Dedifferentiated amniotic fluid mesenchymal stem cell (primary cell): ENCODE measurements at regions not wholly inside any gene's neighbourhood (a gene's known extent, or its start where the extent isn't known, plus 50 kb on each side); places are given as distances from the start of the nearest gene placed in this dataset.

Source experiments
- DNase-seq: peaks from one replicate; pipeline ENCODE4 v3.0.0-alpha.2; 2016; ENCODE audit errors: extremely low spot score

- no peak for DNase-seq
Measured at GRCh38 chr20:7703551-7703961, 236.7 kb downstream of the HAO1 start.

- DNase-seq = no peak
Measured at GRCh38 chr20:7703996-7704395, 236.3 kb downstream of the HAO1 start.

DNA sequence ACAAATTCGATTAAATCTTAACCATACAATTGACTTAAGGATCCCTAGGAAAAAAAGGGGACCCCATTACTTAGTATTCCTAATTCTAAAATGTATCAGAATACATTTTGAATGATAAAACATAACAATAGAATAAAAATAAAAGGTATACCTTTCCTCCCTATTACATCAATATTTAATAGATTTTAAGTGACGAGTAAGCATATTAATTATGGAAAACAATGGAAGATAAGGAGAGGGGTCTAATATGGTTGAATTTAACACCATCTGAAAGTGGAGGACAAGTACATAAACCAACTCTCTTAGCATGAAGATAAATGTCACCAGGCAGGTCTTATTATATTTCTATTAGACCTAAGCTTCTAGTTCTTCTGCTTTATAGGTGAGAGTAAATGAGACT is 232.1 kb downstream of the HAO1 start:
- DNase-seq = no peak

DNA sequence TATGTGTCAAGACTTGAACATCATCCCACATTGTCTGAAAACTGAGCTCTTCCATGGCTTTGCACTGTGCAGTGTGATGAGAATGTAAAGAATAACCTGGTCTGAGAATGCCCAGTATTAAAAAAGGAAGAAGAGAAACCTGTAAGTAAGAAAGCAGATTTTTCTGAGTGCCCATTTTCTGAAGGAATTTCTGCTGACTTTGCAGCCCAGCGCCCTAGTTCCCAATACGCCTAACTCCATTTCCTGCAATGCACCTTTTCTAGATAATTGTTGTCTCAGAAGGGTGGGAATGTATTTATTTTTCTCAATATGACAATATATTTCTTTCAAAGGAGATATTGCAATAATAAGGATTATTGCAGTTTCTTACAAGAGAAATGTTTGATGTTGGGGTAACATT is 231.5 kb downstream of the HAO1 start:
- no peak for DNase-seq

DNA sequence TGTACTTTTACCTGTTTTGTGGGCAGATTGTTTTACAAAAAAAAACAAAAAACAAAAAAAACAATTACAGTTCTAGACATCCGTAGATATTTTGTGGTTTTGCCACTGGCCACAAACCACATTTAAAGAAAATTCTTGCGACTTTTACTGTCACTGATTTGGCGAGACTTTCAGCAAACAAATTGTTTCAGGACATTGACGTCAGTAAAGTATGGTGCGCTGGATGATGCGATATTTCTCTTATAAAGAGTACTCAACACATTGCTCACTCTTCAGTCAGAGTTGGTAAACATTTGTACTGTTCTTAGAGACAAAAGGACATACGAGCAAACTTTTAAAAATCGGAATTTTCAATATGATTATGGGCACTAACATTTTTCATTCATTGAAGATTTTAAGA is 229.8 kb downstream of the HAO1 start:
- no peak for DNase-seq

- DNase-seq = no peak
Measured at GRCh38 chr20:7712661-7713060, 227.6 kb downstream of the HAO1 start.

GRCh38 chr20:7714549-7714948 is 225.7 kb downstream of the HAO1 start:
- no peak for DNase-seq

DNA sequence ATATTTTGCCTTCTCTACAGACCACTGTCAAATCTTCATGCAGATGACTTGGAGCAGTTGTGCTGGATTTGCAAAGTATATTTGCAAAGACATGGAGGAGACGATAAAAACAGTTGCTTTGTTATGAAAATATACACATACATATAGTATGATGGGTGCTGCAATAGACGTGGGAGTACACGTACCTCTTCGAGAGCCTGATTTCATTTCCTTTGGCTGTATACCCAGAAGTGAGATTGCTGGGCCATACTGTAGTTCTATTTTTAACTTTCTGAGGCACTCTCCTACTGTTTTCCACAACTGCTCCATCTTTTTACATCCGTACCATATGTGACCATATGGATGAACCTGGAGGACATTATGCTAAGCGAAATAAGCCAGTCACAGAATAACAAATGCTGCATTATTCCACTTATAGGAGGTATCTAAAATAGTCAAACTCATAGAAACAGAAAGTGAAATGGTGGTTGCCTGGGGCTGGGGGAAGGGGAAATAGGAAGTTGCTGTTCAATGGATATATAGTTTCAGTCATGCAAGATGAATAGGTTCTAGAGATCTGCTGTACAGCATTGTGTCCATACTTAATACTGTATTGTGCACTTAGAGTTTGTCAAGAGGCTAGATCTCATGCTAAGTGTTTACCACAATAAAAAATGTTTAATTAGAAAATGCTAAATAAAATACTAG is 223.8 kb downstream of the HAO1 start:
- DNase-seq = no peak

DNA sequence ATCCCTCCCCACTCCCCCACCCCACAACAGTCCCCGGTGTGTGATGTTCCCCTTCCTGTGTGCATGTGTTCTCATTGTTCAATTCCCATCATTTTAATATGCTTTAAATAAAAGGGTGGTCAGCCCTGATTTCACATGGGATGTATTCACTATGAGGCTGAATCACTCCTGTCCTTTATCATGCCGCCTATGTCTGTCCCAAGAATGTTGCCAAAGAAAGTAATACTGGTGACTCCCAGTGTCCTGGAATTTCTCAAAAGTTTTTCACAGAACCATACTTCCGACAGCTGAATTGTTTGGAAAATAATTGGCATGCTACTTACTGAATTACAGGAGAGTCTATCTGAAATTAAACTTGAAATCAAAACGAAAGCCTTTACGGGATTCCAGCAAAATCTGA is 217.7 kb downstream of the HAO1 start:
- no peak for DNase-seq

DNA sequence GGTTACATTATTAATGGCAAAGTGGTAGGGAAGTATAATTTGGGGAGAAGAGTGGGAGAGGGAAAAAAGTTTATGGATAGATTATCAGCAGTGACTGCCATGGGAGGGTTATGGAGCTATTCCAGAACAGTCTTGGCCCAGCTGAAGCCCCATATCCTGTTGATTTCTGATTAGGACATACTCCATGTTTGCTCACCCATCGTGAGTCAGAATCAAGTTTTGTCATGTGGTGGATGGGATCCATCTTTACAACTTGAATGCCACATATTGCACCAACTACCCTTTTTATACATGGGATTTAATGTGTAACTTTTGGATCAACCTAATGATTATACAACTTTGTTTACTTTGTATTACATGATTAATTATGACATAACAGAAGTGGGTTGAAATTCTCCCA is 217.0 kb downstream of the HAO1 start:
- no peak for DNase-seq

- no peak for DNase-seq
Measured at GRCh38 chr20:7728338-7728737, 211.9 kb downstream of the HAO1 start.

- DNase-seq = no peak
Measured at GRCh38 chr20:7734216-7734615, 206.0 kb downstream of the HAO1 start.

GRCh38 chr20:7736336-7736735 is 203.9 kb downstream of the HAO1 start:
- no peak for DNase-seq

DNA sequence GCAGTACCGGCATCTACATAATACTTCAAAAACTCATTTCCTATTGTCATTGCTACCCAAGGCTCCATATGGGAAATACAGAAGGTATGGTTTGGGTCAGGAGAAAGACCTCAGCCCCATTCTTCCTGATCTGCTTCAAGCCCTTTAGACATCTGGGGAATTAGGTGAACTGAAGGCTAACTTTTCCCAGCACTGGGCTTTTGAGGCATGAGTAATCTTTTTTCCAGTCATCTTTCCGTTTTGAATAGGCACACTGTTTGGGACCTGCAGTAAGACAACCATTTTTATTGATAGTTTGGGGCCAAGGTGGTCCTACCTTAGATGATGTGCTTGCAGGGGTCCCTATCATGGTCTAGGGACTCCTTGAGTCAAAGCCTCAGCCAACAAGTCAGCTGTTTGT is 198.4 kb downstream of the HAO1 start:
- no peak for DNase-seq

DNA sequence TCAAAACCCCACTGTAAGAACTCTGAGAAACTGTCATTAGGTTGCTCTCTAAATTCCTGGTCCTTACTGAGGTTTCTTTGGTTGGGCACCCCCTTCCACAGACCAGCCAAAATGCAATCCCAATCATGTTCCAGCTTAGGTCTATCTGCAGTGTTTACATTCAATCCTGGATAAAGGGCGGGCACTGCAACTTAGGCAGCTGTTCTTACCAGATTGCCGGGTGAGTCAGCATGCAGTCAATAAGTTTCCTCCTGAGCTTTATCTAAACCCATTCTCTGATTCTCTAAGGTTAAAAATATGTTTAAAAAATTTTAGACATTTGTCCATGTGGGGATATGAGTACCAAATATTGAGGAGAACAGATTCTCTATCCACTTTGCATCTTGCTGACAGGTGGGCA is 197.8 kb downstream of the HAO1 start:
- DNase-seq = no peak

DNA sequence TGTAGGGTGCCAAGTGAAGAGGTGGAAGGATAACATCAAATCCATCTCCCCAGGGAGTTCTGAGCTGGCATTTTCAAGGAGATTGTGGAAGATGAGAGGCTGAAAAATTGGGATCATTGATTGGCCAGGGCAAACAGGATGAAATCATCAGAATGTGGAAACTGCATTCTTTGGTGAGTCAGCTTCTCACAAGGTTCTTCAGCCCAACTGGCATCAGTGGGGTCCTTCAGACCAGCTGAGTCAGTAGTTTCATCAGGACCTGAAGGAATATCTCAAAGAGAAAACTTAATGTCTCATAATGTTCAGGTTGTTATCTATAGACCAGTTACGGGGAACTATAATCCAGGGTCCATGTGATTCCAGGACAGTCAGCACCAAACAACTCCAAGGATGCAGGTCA is 195.8 kb downstream of the HAO1 start:
- no peak for DNase-seq

- DNase-seq = no peak
Measured at GRCh38 chr20:7748624-7749023, 191.6 kb downstream of the HAO1 start.

DNA sequence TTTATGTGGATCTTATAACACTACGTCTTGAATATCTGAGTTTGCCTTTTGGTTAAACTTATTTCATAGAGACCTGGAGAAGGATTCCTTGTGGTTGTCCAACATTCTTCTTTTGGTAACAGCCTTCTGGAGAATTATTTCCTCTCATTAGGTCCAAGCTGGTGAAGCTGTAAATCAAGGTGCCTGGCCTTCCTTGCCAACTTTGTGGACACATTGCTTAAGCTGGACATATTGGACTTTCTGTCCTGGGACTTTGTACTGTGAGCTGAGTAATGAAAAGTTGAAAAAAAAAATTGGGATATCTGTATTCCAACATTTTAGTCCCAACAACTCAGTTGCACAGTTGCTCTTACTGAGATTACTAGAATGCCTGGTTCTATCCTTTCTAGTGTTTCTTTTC is 186.2 kb downstream of the HAO1 start:
- DNase-seq = no peak

DNA sequence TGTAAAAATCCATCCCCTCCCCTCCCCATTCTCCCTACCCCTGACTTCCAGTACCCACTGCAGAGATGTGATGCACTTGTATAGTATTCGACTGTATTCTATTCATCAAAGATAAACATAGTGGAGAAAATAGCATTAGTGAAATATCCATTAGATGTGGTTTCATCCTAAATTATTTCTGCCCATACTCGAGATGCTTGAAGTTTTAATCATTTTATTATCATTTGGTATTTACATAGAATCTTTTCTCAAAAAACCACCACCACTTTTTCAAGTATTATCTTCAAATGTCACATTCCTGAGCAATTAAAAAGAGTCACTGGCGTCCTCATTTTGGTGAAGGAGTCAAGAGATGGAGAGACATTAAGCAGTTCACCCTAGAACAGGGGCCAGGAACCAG is 181.9 kb downstream of the HAO1 start:
- DNase-seq = no peak

- DNase-seq = no peak
Measured at GRCh38 chr20:7760247-7761031, 179.8 kb downstream of the HAO1 start.

- DNase-seq = no peak
Measured at GRCh38 chr20:7765221-7765620, 175.0 kb downstream of the HAO1 start.

DNA sequence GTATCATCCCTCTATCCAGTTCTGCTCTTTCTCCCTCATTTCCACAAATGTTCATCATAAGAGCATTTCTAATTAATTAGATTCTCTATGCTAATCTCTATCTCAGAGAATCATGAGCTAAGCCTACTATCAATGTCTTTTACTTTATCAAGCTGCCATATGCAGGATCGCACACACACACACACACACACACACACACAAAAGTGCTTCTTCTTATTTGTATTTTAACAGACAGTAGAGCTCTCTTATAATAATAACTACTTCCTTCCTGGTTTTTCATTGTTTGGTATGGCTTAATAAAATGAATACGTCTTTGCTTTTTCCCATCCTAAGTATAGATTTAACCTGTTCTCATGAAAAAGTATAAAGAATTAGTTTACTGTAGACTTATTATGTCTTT is 170.2 kb downstream of the HAO1 start:
- DNase-seq = no peak

DNA sequence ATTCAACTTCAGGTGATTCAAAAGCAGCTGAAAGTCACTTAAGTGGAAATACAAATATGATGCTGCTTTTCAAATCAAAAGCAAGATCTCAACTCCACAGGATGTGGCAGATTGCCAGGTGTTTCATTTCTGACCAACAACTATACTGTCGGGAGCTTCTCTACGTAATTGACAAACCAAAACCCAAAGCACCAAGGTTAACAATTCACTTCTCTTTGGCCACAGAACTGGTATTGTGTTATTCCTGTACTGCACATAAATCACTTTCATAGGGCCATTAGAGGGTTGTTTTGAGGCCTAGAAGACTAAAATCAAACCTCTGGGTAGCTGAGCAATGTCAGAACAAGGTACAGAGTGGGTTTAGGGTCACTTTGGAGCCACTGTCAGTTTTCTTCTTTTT is 169.7 kb downstream of the HAO1 start:
- no peak for DNase-seq

- no peak for DNase-seq
Measured at GRCh38 chr20:7772371-7772770, 167.9 kb downstream of the HAO1 start.
